HFFc6 (cell line): ENCODE measurements at regions not wholly inside any gene's neighbourhood (a gene's known extent, or its start where the extent isn't known, plus 50 kb on each side); places are given as distances from the start of the nearest gene placed in this dataset.

ENCODE experiments used
- DNase-seq: peaks from one replicate; pipeline ENCODE4 v3.0.0-alpha.2; 2018
- H3K27ac Mint-ChIP-seq: 2 replicates; pipeline ENCODE4 v1.8.0; 2020; ENCODE audit warnings: mild to moderate bottlenecking, mixed read lengths
- H3K27me3 Mint-ChIP-seq: 2 replicates; pipeline ENCODE4 v1.8.0; 2021; ENCODE audit warnings: mild to moderate bottlenecking, moderate library complexity, mixed read lengths; ENCODE audit not compliant: insufficient read depth
- H3K36me3 Mint-ChIP-seq: 2 replicates; pipeline ENCODE4 v1.8.0; 2021; ENCODE audit warnings: low read depth, mixed read lengths
- H3K4me1 Mint-ChIP-seq: 2 replicates; pipeline ENCODE4 v1.8.0; 2020; ENCODE audit warnings: low read depth, mixed read lengths
- H3K4me3 Mint-ChIP-seq: 2 replicates; pipeline ENCODE4 v1.8.0; 2020; ENCODE audit warnings: mild to moderate bottlenecking, moderate library complexity, mixed read lengths
- H3K9me3 Mint-ChIP-seq: 2 replicates; pipeline ENCODE4 v1.8.0; 2020; ENCODE audit warnings: mild to moderate bottlenecking, mixed read lengths
- TF ChIP-seq, protein P1 (sequence below): fragments of 200-600 bp; sonication (generic); IDR thresholded peaks from 2 replicates; pipeline ENCODE4 v1.5.0; 2021; ENCODE audit warnings: antibody characterized with exemption, mild to moderate bottlenecking

DNA sequence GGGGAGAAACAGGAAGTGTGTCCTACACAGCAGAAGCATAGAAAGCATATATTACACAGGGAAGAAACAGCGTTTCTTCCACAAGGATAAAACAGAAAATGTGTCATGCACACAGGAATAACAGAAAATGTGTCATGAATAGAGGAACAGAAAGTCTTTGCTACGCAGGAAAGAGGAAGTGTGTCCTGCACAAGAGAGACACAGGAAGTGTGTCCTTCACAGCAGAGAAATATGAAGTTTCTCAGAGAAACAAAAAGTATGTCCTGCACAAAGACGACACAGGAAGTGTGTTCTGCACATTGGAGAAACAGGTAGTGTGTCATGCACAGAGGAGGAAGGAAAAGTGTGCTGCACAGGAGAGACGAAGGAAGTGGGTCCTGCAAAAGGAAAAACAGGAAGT is 835.3 kb downstream of the CDY2B start:
- no peak overlapping the region for H3K27ac Mint-ChIP-seq
- DNase-seq: no peak
- H3K9me3 Mint-ChIP-seq: peaks cover 8% of the 10 kb centered on the region
- H3K4me1 Mint-ChIP-seq: no peaks in the 10 kb centered on the region
- H3K4me3 Mint-ChIP-seq: no peak overlapping the region
- H3K36me3 Mint-ChIP-seq: 0 out of 2 replicates have a peak, but pooled peaks cover 6% of the 10 kb centered on the region
- H3K27me3 Mint-ChIP-seq: no peaks in the 10 kb centered on the region
- TF ChIP-seq, protein P1, sequence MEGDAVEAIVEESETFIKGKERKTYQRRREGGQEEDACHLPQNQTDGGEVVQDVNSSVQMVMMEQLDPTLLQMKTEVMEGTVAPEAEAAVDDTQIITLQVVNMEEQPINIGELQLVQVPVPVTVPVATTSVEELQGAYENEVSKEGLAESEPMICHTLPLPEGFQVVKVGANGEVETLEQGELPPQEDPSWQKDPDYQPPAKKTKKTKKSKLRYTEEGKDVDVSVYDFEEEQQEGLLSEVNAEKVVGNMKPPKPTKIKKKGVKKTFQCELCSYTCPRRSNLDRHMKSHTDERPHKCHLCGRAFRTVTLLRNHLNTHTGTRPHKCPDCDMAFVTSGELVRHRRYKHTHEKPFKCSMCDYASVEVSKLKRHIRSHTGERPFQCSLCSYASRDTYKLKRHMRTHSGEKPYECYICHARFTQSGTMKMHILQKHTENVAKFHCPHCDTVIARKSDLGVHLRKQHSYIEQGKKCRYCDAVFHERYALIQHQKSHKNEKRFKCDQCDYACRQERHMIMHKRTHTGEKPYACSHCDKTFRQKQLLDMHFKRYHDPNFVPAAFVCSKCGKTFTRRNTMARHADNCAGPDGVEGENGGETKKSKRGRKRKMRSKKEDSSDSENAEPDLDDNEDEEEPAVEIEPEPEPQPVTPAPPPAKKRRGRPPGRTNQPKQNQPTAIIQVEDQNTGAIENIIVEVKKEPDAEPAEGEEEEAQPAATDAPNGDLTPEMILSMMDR: no peak

DNA sequence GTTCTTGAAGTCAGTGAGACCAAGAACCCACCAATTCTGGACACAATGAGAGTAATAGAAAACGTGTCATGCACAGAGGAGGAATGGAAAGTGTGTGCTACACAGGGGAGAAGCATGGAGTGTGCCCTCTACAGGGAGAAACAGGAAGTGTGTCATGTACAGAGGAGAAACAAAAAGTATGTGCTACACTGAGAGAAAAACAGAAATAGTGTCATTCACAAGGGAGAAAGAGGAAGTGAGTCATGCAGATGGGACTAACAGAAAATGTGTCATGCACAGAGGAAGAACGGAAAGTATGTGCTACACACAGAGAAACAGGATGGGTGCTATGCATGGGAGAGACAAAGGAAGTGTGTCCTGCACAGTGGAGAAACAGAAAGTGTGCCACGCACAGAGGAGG is 835.7 kb downstream of the CDY2B start:
- no peak overlapping the region for H3K4me3 Mint-ChIP-seq
- no peak overlapping the region for H3K27ac Mint-ChIP-seq
- TF ChIP-seq, protein P1: no peak
- H3K36me3 Mint-ChIP-seq: 0 out of 2 replicates have a peak, but pooled peaks cover 6% of the 10 kb centered on the region
- no peaks in the 10 kb centered on the region for H3K4me1 Mint-ChIP-seq
- H3K9me3 Mint-ChIP-seq: peaks cover 8% of the 10 kb centered on the region
- no peaks in the 10 kb centered on the region for H3K27me3 Mint-ChIP-seq
- no peak for DNase-seq

DNA sequence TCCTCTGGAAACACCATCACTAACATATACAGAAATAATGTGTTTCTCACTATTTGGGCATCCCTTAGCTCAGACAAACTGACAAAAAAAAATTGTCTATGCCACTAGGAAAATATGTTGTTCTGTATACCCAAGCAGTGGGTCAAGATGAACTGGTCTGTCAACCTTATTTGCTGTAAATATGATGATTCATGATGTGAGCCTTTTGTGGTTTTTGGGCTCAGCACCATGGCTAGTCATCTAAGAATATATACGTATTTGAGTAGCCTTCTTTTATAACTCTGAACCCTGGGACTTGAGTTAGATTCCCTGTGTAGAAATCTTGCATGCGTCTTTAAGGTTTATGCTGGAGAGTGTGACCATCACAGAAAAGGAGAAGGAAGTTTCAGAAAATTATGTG is 841.6 kb downstream of the CDY2B start:
- DNase-seq: no peak

DNA sequence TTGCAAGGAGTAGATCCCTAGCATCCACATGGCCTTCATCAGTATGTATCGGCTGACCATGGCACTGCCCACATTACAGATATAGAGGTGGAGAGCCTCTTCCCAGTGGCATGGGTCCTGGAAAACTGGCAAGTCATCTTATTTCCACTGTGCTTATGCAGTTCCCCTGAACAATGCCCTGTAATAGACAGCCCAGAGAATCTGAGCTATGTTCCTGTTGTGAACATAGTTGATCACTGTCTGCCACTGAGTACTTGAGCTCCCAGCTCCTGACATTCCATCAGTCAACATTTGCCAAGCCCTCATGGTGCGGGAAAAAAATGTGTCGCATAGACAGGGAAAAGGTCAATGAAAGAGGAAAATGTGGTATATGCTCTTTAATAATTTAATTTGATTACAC is 861.9 kb downstream of the CDY2B start:
- no peaks in the 10 kb centered on the region for H3K27me3 Mint-ChIP-seq
- H3K9me3 Mint-ChIP-seq: peaks cover 13% of the 10 kb centered on the region
- TF ChIP-seq, protein P1: no peak
- DNase-seq: no peak
- H3K4me3 Mint-ChIP-seq: no peak overlapping the region
- no peaks in the 10 kb centered on the region for H3K36me3 Mint-ChIP-seq
- H3K27ac Mint-ChIP-seq: no peak overlapping the region
- no peaks in the 10 kb centered on the region for H3K4me1 Mint-ChIP-seq

More for the DNA sequence above, 841.6 kb downstream of the CDY2B start:
- Mint-ChIP-seq H3K4me1 (no peaks in the 10 kb centered on the region), H3K9me3 (peaks cover 8% of the 10 kb centered on the region), H3K4me3 (no peak overlapping the region), H3K27me3 (no peaks in the 10 kb centered on the region), H3K36me3 (0 out of 2 replicates have a peak, but pooled peaks cover 6% of the 10 kb centered on the region), H3K27ac (no peak overlapping the region)
- TF ChIP-seq, protein P1: no peak

DNA sequence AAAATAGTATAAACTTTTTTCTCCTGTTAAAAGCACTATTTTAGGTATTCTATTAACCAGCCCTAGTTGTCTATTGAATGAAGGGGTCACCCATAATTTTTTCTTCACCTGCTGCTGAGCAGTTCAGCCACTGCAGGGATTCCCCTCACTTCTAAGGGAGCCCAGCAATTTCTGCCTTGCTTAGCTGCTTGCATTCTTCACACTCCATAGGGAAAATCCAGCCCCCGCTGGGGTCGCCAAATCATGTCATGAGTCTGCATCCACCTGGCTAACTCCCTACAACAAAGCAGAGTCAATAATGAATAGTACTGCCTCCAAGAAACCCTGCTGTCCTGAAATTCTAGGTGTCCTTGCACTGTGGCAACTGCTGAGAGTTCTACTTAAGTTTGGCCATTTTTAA is 886.5 kb downstream of the CDY2B start:
- Mint-ChIP-seq H3K27ac (no peak overlapping the region), H3K36me3 (no peaks in the 10 kb centered on the region), H3K27me3 (no peaks in the 10 kb centered on the region), H3K9me3 (peaks cover 16% of the 10 kb centered on the region), H3K4me3 (no peak overlapping the region), H3K4me1 (no peaks in the 10 kb centered on the region)
- TF ChIP-seq, protein P1: no peak
- no peak for DNase-seq

DNA sequence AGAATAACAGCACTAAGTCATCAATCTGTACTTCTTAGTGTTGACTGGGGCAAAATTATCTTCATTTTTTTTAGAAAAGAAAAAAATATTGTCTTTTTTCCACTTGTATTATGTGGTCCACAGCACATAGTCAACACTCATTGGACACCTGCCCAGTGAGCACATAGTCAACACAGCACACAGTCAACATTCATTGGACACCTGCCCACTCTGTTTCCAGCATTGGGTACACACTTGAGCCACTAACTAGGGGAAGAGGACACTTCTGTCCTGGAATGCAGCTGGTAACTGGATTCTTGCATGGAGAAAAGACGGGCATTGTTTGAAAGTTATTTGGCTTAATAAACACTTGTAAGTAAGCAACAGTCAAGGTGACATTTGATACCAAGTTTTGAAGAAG is 898.2 kb downstream of the CDY2B start:
- TF ChIP-seq, protein P1: no peak
- no peaks in the 10 kb centered on the region for H3K36me3 Mint-ChIP-seq

More for the DNA sequence above, 898.2 kb downstream of the CDY2B start:
- H3K9me3 Mint-ChIP-seq: peaks cover 18% of the 10 kb centered on the region
- no peak overlapping the region for H3K4me3 Mint-ChIP-seq
- H3K27me3 Mint-ChIP-seq: no peaks in the 10 kb centered on the region
- H3K27ac Mint-ChIP-seq: no peak overlapping the region
- H3K4me1 Mint-ChIP-seq: no peaks in the 10 kb centered on the region
- DNase-seq: no peak
